GM21528 (cell line): ENCODE measurements at regions not wholly inside any gene's neighbourhood (a gene's known extent, or its start where the extent isn't known, plus 50 kb on each side); places are given as distances from the start of the nearest gene placed in this dataset.

Experiments
- ATAC-seq: cut with Tn5 transposase; IDR thresholded peaks from one replicate; pipeline ENCODE4 v1.9.1; 2021; ENCODE audit warnings: mild to moderate bottlenecking, moderate library complexity; ENCODE audit not compliant: unreplicated experiment, low FRiP score

DNA sequence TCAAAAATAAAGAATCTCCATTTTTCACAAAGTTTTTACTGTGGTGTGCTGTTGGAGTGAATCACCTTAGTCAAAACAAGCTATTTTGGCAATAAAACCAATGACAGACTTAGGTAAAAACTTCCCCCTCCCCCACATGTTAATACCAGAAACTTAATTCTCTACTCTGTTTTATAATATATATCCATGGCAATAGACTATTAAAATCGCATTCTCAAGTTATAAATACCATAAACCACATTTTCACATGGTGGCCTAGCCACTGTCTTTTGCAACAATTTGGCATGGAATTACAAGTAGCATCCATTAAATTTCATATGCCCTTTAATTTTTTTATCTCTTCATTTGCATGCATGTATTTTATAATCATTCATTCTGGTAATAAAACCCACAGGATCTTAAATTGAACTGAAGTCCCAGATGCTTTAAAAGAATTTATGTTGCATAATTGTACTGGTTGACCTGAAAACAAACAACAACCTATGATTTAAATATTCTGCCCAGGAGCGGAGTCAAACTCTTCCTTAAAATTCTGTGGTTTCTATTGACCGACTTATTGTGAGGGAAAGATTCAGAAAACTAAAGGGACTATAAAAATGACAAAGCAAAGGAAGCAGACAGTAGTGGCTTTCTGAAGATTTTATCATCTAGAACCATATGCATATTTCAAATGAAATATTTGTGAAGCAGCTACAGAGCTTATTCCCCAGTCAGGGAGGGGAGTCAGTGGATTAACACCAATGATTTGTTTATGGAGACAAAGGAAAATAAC is 229.0 kb upstream of the TBL1XR1 start:
- ATAC-seq = no peak

DNA sequence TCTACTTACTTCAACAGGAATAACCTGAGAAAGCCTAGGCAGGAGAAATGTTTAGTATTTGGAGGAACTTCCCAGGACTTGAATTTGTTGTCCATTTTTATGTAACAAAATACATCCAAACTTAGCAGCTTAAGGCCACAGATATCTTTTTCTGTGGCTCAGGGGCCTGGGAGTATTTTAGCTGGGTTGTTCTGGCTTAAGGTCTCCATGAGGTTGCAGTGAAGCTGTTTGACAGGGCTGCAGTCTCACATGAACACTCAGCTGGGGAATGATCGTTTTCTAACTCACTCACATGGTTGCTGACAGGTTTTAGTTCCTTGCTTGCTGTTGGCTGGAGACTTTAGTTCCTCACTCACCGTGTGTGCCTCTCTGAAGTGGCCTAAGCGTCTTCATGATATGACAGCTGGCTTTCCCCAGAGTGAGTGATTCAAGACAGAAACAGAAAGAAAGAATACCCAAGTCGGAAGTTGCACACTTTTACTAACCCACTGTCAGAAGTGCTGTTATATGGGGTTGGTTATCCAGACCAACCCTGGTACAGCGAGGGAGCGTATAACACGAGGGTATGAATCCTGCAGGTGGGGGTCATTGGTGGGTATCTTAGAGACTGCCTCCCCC is 229.7 kb upstream of the TBL1XR1 start:
- ATAC-seq = peak; percentile 100

- peak; percentile 14 for ATAC-seq
Measured at GRCh38 chr3:177427540-177427939, 230.3 kb upstream of the TBL1XR1 start.

GRCh38 chr3:177429079-177429478 is 231.8 kb upstream of the TBL1XR1 start:
- no peak for ATAC-seq

- ATAC-seq = no peak
Measured at GRCh38 chr3:177429771-177430170, 232.5 kb upstream of the TBL1XR1 start.

DNA sequence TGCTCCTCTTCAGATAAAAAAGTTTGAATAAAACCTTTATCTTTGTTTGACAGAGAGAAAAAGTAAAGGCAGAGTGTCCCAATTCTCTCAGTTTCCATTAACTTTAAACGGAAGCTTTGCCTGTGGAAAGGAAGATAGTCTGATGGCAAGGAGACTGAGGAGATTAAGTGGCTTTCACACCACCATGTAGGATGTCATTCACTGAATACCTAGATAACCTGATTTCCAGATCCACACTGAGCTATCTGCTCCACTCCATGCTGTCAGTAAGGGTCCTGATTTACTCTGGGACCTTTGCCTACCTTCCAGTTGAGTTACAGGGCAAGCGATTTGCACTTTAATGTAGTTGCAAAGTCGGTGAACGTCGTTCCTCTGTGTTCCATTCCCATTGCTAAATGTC is 233.4 kb upstream of the TBL1XR1 start:
- ATAC-seq = no peak

DNA sequence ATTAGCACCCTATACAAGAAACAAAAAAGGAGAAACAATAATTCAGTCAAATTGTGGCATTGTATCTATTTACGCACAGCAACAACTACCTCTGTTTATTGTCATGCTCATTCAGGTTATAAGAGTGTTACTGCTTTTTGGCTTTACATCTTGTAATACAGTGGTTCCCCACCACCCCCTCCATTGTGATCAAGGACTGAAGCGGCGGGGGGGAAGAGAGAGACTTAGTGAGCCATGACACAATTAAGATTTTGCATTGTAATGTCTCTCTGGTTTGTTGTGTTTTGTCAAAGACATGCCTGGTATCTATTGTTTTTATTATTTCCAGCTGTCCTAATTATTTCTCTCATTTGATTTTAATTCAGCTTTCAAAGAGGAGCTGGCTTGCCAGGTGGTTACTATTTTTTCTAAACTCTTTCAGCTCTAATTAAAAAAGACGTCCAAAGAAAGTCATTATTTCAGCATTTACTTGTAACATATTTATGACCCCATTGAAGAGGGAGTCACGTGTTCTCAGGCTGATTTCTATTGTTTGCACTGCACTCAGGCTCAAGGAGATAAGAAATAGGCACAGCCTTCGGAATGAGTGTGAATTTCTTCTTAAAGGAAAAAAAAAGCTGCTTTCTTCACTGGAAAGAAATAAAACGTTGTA is 234.4 kb upstream of the TBL1XR1 start:
- no peak for ATAC-seq

GRCh38 chr3:177435301-177435700 is 238.0 kb upstream of the TBL1XR1 start:
- ATAC-seq = no peak

DNA sequence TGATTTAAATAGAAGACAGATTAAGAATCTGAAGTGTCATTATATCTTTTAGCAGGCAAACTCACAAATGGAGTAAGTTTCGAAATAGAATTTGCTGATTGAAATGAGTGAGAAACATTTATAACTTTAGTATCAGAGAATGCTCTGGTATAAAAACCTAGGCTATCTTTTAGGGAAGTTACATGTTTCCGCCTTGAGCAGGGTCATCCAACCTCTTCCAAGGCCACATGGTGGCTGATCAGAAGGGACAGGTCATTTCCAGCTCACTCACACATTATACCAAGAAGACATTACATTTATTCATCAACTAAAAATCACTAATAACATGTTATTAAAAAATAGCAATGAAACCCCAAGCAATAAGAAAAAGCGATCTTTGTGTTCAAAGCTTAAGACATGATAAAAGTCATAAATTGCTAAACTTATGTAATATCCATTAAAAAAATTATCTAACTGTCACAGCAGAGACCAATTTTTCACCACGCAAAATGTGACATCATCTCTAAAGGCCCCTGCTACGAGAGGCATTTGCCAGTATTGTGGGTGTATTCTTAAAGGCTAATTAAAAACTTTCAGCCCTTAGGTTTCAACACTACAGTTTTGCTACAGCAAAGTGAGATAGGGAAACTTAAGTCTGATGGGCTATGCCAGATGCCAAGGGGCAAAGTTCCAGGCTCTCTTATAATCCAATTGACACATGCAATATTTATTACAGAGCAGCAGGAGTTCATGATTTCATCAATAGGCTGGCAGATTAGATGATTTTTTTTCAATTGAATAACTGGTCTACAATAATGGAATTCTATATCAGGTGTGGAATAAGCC is 240.4 kb upstream of the TBL1XR1 start:
- ATAC-seq = no peak

GRCh38 chr3:177438596-177439220 is 241.4 kb upstream of the TBL1XR1 start:
- ATAC-seq = no peak

GRCh38 chr3:177439694-177440269 is 242.5 kb upstream of the TBL1XR1 start:
- no peak for ATAC-seq

DNA sequence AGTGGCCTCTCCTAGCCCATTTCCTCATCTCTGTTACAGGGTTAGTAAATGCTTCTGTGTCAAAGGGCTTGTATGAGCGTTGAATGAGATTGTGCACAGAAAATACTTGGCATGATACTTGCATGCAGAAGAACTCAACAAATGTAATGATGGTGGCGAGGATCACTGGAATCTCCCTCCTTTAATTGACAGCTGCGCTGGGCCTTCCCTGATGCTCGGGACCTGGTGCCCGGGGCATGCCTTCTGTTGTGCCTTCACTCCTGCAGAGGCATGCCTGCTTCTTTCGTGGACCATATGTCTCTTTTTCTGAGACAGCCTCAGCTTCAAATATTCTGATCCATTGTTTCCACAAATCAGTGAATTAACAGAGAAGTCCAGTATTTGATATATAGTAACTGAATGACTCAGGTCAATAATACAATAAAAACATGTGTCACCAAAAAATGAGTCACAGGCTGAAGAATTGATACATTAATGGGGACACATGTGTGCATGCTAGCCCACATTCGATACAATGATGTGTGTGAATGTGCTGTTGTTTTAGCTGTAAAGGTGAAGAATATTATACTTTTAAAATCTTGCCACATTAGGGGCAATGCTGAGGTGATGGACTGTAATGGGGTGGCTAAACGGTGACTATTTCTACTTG is 243.3 kb upstream of the TBL1XR1 start:
- ATAC-seq = no peak

- ATAC-seq = no peak
Measured at GRCh38 chr3:177441276-177441812, 244.1 kb upstream of the TBL1XR1 start.

DNA sequence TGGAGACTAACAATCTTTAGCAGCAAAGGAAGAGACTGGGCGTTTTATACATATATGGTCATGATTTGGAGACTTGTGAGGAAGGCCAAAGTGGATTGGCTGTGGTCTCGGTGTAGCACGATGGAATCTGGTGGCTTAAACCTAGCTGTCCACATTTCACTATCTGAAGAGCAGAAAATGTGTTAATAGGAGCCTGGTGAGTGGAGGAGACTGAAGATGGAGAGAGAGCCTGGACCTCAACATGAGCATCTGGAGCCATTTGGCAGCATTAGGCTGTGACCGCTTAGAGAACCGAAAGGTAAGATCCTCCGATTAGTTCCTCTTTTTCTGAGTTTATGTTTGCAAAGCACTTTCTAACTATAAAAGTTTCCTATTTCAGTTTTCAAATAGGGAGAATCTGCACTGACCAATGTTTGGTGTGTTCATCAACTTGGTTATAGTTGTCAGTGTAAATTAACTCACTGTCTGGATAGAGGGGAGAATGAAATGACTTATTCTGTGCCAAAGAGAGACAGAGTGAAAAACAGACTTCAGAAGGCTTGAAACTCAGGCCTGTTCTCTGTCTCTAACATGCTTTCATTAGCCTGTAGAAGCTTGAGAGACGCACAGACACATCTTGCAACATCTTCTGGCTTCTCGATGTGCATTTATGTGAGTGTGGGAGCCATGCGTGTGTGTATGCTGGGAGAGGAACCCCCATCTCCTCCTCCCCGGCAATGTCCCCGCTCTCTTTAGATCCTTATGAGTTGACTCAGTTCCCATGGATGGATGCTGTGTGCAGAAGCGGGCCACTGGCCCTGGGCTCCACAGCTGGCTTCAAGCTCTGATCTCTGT is 244.7 kb upstream of the TBL1XR1 start:
- peak; percentile 99 for ATAC-seq

DNA sequence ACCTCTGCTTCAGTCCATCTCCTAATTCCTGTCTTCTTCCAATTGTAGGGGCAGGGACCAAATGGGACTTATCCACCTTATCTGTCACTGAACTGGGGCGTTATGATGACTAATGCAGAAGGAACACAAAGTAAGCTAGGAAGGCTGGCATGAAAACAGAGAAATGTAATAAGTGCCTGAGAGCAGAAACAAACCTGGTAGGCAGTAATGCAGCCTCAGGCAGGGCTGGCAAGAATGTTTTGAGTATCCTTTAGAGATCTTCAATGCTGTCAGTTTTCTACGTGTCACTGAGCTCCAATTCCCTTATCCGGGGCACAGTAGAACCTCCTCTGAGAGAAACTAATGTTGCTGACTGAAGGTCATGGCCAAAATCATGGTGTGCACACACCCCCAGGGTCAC is 246.2 kb upstream of the TBL1XR1 start:
- ATAC-seq = no peak

DNA sequence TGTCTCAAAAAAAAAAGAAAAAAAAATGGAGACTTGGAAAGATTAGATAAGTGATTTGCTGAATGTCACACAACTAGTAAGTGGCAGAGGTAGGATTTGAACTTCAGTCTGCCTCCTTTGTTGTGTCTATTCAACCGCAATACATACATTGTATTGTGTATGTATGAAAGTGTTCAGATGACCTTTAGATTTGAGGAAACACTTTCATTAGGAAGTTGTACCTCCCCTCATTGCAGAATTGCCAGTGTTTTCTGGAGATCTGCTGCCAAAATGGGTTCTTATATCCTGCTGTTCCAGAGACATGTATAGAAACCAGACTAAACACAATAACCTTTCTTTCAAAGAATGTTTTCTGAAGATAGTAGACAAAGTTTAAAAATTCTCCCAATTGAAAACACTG is 247.4 kb upstream of the TBL1XR1 start:
- ATAC-seq = no peak

GRCh38 chr3:177445549-177445948 is 248.3 kb upstream of the TBL1XR1 start:
- ATAC-seq = no peak

GRCh38 chr3:177446165-177446601 is 248.9 kb upstream of the TBL1XR1 start:
- ATAC-seq = no peak
